Loucy (cell line): ENCODE measurements at regions not wholly inside any gene's neighbourhood (a gene's known extent, or its start where the extent isn't known, plus 50 kb on each side); places are given as distances from the start of the nearest gene placed in this dataset.
A peak's percentile ranks its signal among the peaks of the same experiment; 100 is the strongest.

Experiments used
- H2AFZ ChIP-seq: fragments of 200-600 bp; sonication (generic); 2 replicates; pipeline ENCODE4 v1.6.0; 2016; ENCODE audit warnings: antibody characterized with exemption, mild to moderate bottlenecking, low read length, moderate library complexity
- H3F3A ChIP-seq: fragments of 200-600 bp; 2 replicates; pipeline ENCODE4 v1.6.0; 2016; ENCODE audit warnings: antibody characterized with exemption, low read depth, mild to moderate bottlenecking
- H3K27me3 ChIP-seq: fragments of 200-600 bp; sonication (generic); 2 replicates; pipeline ENCODE4 v1.6.1; 2014; ENCODE audit warnings: low read length, mild to moderate bottlenecking; ENCODE audit not compliant: insufficient read depth, poor library complexity, severe bottlenecking
- H3K36me3 ChIP-seq: fragments of 200-600 bp; sonication (generic); 2 replicates; pipeline ENCODE4 v1.6.1; 2016; ENCODE audit warnings: low read length; ENCODE audit not compliant: insufficient read depth
- H3K4me1 ChIP-seq: fragments of 200-600 bp; sonication (generic); 2 replicates; pipeline ENCODE4 v1.5.1; 2014; ENCODE audit warnings: low read length, mild to moderate bottlenecking; ENCODE audit not compliant: insufficient read depth, poor library complexity, severe bottlenecking
- H3K4me2 ChIP-seq: fragments of 200-600 bp; sonication (generic); 2 replicates; pipeline ENCODE4 v1.6.0; 2014; ENCODE audit warnings: antibody characterized with exemption, low read length, low read depth, mild to moderate bottlenecking; ENCODE audit not compliant: poor library complexity, severe bottlenecking
- H3K4me3 ChIP-seq: fragments of 200-600 bp; sonication (generic); 2 replicates; pipeline ENCODE4 v1.5.1; 2014; ENCODE audit warnings: low read length, mild to moderate bottlenecking, mixed read lengths; ENCODE audit not compliant: poor library complexity, severe bottlenecking
- H3K79me2 ChIP-seq: fragments of 200-600 bp; sonication (generic); 2 replicates; pipeline ENCODE4 v1.6.1; 2014; ENCODE audit warnings: low read length; ENCODE audit not compliant: insufficient read depth
- H3K9ac ChIP-seq: fragments of 200-600 bp; sonication (generic); 2 replicates; pipeline ENCODE4 v1.6.0; 2014; ENCODE audit warnings: mild to moderate bottlenecking, low read depth, low read length, moderate library complexity; ENCODE audit not compliant: poor library complexity, severe bottlenecking
- H3K9me2 ChIP-seq: fragments of 200-600 bp; sonication (generic); replicated peaks from 2 replicates; pipeline ENCODE4 v1.6.1; 2016; ENCODE audit warnings: low read depth, low read length, mixed read lengths
- H3K9me3 ChIP-seq: fragments of 200-600 bp; sonication (generic); 2 replicates; pipeline ENCODE4 v1.6.1; 2014; ENCODE audit warnings: mild to moderate bottlenecking, antibody characterized with exemption, low read length, low read depth; ENCODE audit not compliant: insufficient read depth
- H4K20me1 ChIP-seq: fragments of 200-600 bp; sonication (generic); 2 replicates; pipeline ENCODE4 v1.6.0; 2014; ENCODE audit warnings: antibody characterized with exemption, low read length, mild to moderate bottlenecking; ENCODE audit not compliant: insufficient read depth, poor library complexity, severe bottlenecking
- EZH2phosphoT487 ChIP-seq: fragments of 200-600 bp; IDR thresholded peaks from 2 replicates; pipeline ENCODE4 v1.6.1; 2018; ENCODE audit warnings: antibody characterized with exemption, mild to moderate bottlenecking, moderate library complexity, borderline replicate concordance
- TF ChIP-seq, protein P1 (sequence below): fragments of 200-600 bp; sonication (generic); conservative IDR thresholded peaks from 2 replicates; pipeline ENCODE4 v1.5.1; 2014; ENCODE audit warnings: mild to moderate bottlenecking, antibody characterized with exemption, low read length

DNA sequence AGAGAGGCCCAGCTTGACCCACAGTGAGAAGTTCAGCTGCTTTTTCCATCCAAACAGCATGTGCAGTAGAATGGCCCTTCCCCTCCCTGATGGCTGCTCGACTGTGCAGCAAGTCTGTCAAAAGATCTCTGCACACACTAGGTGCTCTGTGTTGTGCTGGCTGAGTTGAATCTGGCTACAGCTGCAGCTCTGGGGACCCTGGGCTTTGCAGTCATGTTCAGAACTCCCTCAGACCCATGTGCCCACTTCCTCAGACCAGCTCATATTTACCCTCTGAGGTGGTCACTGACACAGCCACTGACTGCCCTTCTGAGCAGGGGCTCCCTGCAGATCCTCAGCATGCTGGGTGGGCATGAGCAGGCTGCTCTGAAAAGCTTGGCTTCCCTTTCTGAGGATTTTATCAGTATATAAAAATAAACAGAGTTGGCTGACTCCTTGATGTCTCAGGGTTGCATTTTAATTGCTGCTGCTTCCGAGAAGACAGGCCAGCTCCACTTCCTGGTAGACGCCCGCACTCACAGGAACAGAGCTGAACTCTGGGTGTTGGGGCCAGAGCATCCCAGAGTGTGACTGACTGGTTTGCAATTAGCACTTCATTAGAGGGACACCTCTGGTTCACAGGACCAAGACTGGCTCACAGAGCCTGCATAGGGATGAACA lies 507.9 kb downstream of the RPS24 start:
- no peaks in the 10 kb centered on the region for H3K27me3 ChIP-seq
- TF ChIP-seq, protein P1, sequence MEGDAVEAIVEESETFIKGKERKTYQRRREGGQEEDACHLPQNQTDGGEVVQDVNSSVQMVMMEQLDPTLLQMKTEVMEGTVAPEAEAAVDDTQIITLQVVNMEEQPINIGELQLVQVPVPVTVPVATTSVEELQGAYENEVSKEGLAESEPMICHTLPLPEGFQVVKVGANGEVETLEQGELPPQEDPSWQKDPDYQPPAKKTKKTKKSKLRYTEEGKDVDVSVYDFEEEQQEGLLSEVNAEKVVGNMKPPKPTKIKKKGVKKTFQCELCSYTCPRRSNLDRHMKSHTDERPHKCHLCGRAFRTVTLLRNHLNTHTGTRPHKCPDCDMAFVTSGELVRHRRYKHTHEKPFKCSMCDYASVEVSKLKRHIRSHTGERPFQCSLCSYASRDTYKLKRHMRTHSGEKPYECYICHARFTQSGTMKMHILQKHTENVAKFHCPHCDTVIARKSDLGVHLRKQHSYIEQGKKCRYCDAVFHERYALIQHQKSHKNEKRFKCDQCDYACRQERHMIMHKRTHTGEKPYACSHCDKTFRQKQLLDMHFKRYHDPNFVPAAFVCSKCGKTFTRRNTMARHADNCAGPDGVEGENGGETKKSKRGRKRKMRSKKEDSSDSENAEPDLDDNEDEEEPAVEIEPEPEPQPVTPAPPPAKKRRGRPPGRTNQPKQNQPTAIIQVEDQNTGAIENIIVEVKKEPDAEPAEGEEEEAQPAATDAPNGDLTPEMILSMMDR, result no peak
- TF ChIP-seq EZH2phosphoT487, result no peak
- H3K36me3 ChIP-seq, result no peaks in the 10 kb centered on the region

DNA sequence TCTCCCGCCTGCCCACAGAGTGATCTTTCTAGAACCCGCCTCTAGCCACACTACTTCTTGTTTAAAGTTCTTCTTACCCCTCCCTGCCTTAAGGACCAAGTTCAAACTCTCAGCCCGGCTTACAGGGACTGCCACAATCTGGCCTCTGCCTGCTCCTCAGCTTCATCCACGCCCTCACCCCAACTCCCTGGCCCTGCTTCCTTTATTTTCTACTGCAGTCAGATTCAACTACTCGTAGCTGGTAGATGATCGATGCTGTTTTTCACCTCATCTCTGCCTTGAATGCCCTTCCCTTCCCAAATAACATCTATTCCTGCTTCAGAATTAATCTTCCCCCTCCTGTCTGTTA lies 508.5 kb downstream of the RPS24 start:
- no peak overlapping the region for H3K4me3 ChIP-seq
- H4K20me1 ChIP-seq, result no peaks in the 10 kb centered on the region
- H3K9me3 ChIP-seq, result no peaks in the 10 kb centered on the region
- peaks cover 20% of the 10 kb centered on the region for H3K4me1 ChIP-seq
- H3K9me2 ChIP-seq, result no peaks in the 10 kb centered on the region
- H2AFZ ChIP-seq, result peak overlapping the region; percentile 74; the same call in 1 of the 2 replicates
- H3K27me3 ChIP-seq, result no peaks in the 10 kb centered on the region
- no peaks in the 10 kb centered on the region for H3K79me2 ChIP-seq
- H3F3A ChIP-seq, result no peaks in the 10 kb centered on the region
- no peak overlapping the region for H3K4me2 ChIP-seq
- no peaks in the 10 kb centered on the region for H3K36me3 ChIP-seq
- no peak for TF ChIP-seq EZH2phosphoT487
- TF ChIP-seq, protein P1, result no peak
- H3K9ac ChIP-seq, result no peak overlapping the region

More for the DNA sequence above, 507.9 kb downstream of the RPS24 start:
- Histone ChIP-seq H2AFZ (peak overlapping the region; percentile 74; the same call in 1 of the 2 replicates), H4K20me1 (no peaks in the 10 kb centered on the region), H3K9ac (no peak overlapping the region), H3K79me2 (no peaks in the 10 kb centered on the region), H3K4me3 (no peak overlapping the region), H3K4me2 (no peak overlapping the region), H3K4me1 (peaks cover 15% of the 10 kb centered on the region), H3F3A (no peaks in the 10 kb centered on the region), H3K9me3 (no peaks in the 10 kb centered on the region), H3K9me2 (no peaks in the 10 kb centered on the region)

DNA sequence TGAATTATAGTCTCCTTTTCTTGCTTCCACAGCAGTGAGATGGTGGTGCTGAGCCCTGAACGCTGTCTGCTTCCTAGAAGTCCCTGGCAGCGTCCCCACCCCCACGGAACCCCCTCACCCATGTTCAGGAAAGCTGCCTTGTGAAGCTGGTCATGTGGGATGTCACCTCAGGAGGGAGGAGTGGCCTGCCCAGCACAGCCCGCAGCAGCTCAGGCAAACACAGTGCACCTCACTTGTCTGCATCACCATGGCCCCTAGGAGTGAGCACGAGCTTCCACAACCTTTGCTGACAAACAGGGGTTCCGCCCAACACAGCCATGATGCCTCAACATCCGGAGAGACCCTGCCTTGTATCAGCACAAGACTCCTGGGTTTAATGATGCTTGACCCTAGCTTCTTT lies 508.9 kb downstream of the RPS24 start:
- Histone ChIP-seq H2AFZ (0 out of 2 replicates have a peak overlapping the region, but pooled peaks have one; percentile 74), H3K27me3 (no peaks in the 10 kb centered on the region), H4K20me1 (no peaks in the 10 kb centered on the region), H3K4me1 (peaks cover 22% of the 10 kb centered on the region), H3K79me2 (no peaks in the 10 kb centered on the region), H3K4me3 (no peak overlapping the region), H3F3A (no peaks in the 10 kb centered on the region), H3K9me3 (no peaks in the 10 kb centered on the region), H3K9ac (no peak overlapping the region), H3K9me2 (no peaks in the 10 kb centered on the region), H3K4me2 (no peak overlapping the region), H3K36me3 (no peaks in the 10 kb centered on the region)
- TF ChIP-seq EZH2phosphoT487, result no peak
- TF ChIP-seq, protein P1, result no peak
